PC-9 (cell line): ENCODE measurements at regions not wholly inside any gene's neighbourhood (a gene's known extent, or its start where the extent isn't known, plus 50 kb on each side); places are given as distances from the start of the nearest gene placed in this dataset.

Experiments
- BruUV-seq: library from RNA; stranded (reverse); fragments of 400-500 nt; replicated peaks from 2 replicates; lab custom pipeline; 2021; lab: Mats Ljungman, UMichigan
- CTCF ChIA-PET: fragments of 300-600 bp; sonication (Branson Sonifier 250); formaldehyde crosslinking; loops from one replicate; lab custom pipeline; 2022; ENCODE audit warnings: antibody characterized with exemption; lab: Charles Lee
- POLR2A ChIA-PET: fragments of 300-600 bp; sonication (Branson Sonifier 250); formaldehyde crosslinking; loops from one replicate; lab custom pipeline; 2022; ENCODE audit warnings: antibody characterized with exemption; ENCODE audit not compliant: unreplicated experiment; lab: Charles Lee
- DNase-seq, 2 experiments: peaks; one replicate each; pipeline versions ENCODE4 v3.0.0 to v3.0.0-alpha.2; 2015 to 2022; ENCODE audit warnings: mixed read lengths in 1 of 2
- H2AFZ ChIP-seq: fragments of 200-600 bp; sonication (generic); 2 replicates; pipeline ENCODE4 v1.8.1; 2017; ENCODE audit warnings: antibody characterized with exemption
- H3F3A ChIP-seq: fragments of 200-600 bp; sonication (generic); 2 replicates; pipeline ENCODE4 v1.8.1; 2017; ENCODE audit warnings: antibody characterized with exemption, mild to moderate bottlenecking, low read depth; ENCODE audit not compliant: insufficient read depth
- H3K27ac ChIP-seq: fragments of 200-600 bp; sonication (generic); 2 replicates; pipeline ENCODE4 v1.6.1; 2016; ENCODE audit warnings: mixed run types
- H3K27me3 ChIP-seq: fragments of 200-600 bp; sonication (generic); 2 replicates; pipeline ENCODE4 v1.6.1; 2016; ENCODE audit warnings: low read depth, mixed run types; ENCODE audit not compliant: insufficient read depth
- H3K36me3 ChIP-seq: fragments of 200-600 bp; sonication (generic); 2 replicates; pipeline ENCODE4 v1.6.1; 2016; ENCODE audit warnings: low read depth, mixed run types
- H3K4me1 ChIP-seq: fragments of 200-600 bp; sonication (generic); replicated peaks from 2 replicates; pipeline ENCODE4 v1.6.1; 2016; ENCODE audit warnings: mixed run types; ENCODE audit not compliant: insufficient read depth
- H3K4me2 ChIP-seq: fragments of 200-600 bp; sonication (generic); 2 replicates; pipeline ENCODE4 v1.6.1; 2017; ENCODE audit warnings: mixed run types
- H3K4me3 ChIP-seq: fragments of 200-600 bp; sonication (generic); 2 replicates; pipeline ENCODE4 v1.6.1; 2016; ENCODE audit warnings: mixed run types
- H3K79me2 ChIP-seq: fragments of 200-600 bp; sonication (generic); 2 replicates; pipeline ENCODE4 v1.6.1; 2017; ENCODE audit warnings: low read depth, mixed run types
- H3K9me2 ChIP-seq: fragments of 200-600 bp; sonication (generic); 2 replicates; pipeline ENCODE4 v1.8.1; 2017; ENCODE audit warnings: mild to moderate bottlenecking; ENCODE audit not compliant: insufficient read depth
- H3K9me3 ChIP-seq: fragments of 200-600 bp; sonication (generic); 2 replicates; pipeline ENCODE4 v1.8.1; 2016; ENCODE audit warnings: low read depth; ENCODE audit not compliant: insufficient read depth
- H4K20me1 ChIP-seq: fragments of 200-600 bp; sonication (generic); 2 replicates; pipeline ENCODE4 v1.8.1; 2017; ENCODE audit not compliant: insufficient read depth
- CTCF ChIP-seq: fragments of 200-600 bp; sonication (generic); conservative IDR thresholded peaks from 2 replicates; pipeline ENCODE4 v1.6.1; 2017; ENCODE audit warnings: mixed run types, antibody characterized with exemption, mild to moderate bottlenecking, moderate library complexity
- EZH2 ChIP-seq: fragments of 200-600 bp; sonication (generic); IDR thresholded peaks from 2 replicates; pipeline ENCODE4 v1.8.0; 2017; ENCODE audit warnings: antibody characterized with exemption, low read depth
- intact Hi-C: fragments of 100-400 bp; cut with micrococcal nuclease; formaldehyde crosslinking; loops from one replicate; pipeline ENCODE4 v1.10.0; 2022; ENCODE audit not compliant: unreplicated experiment

GRCh38 chr15:97679106-97679688 is 281.3 kb upstream of the ARRDC4 start:
- DNase-seq: no peak
- Histone ChIP-seq H4K20me1 (no peaks in the 10 kb centered on the region), H3K4me3 (no peak overlapping the region), H2AFZ (no peak overlapping the region), H3K9me2 (no peaks in the 10 kb centered on the region), H3K27me3 (peaks cover 2% of the 10 kb centered on the region; the same call in 1 of the 2 replicates), H3K9me3 (no peaks in the 10 kb centered on the region), H3F3A (no peaks in the 10 kb centered on the region), H3K27ac (no peak overlapping the region), H3K4me1 (no peaks in the 10 kb centered on the region), H3K79me2 (no peaks in the 10 kb centered on the region), H3K4me2 (no peak overlapping the region), H3K36me3 (no peaks in the 10 kb centered on the region)
- ChIA-PET CTCF (no interaction called here), POLR2A (no interaction called here)
- TF ChIP-seq CTCF: no peak
- no peak for TF ChIP-seq EZH2
- no TSS peak for BruUV-seq
- intact Hi-C loops: no loop called here

- no peak overlapping the region for H3K4me2 ChIP-seq
- no peak overlapping the region for H3K27ac ChIP-seq
- H3K79me2 ChIP-seq: no peaks in the 10 kb centered on the region
- H3K4me1 ChIP-seq: no peaks in the 10 kb centered on the region
- intact Hi-C loops: no loop called here
- H3K36me3 ChIP-seq: no peaks in the 10 kb centered on the region
- POLR2A ChIA-PET: interaction anchor here (0.6 kb wide), 1 partner anchor 1055 kb away, joined by 5 read pairs; no protein-coding TSS in a partner anchor
- no peaks in the 10 kb centered on the region for H4K20me1 ChIP-seq
- no peak for TF ChIP-seq CTCF
- TF ChIP-seq EZH2: no peak
- H2AFZ ChIP-seq: no peak overlapping the region
- no peak overlapping the region for H3K4me3 ChIP-seq
- CTCF ChIA-PET: no interaction called here
- no peak for DNase-seq
- H3K27me3 ChIP-seq: peaks cover 4% of the 10 kb centered on the region; the same call in 1 of the 2 replicates
- BruUV-seq: no TSS peak
- H3F3A ChIP-seq: no peaks in the 10 kb centered on the region
- no peaks in the 10 kb centered on the region for H3K9me3 ChIP-seq
- H3K9me2 ChIP-seq: no peaks in the 10 kb centered on the region
Measured at GRCh38 chr15:97680606-97681220, 279.8 kb upstream of the ARRDC4 start.

- CTCF ChIA-PET: no interaction called here
- Histone ChIP-seq H3F3A (no peaks in the 10 kb centered on the region), H3K27me3 (peaks cover 9% of the 10 kb centered on the region; the same call in 1 of the 2 replicates), H2AFZ (no peak overlapping the region), H3K36me3 (no peaks in the 10 kb centered on the region), H3K4me3 (no peak overlapping the region), H4K20me1 (no peaks in the 10 kb centered on the region), H3K79me2 (no peaks in the 10 kb centered on the region), H3K4me2 (no peak overlapping the region), H3K4me1 (no peaks in the 10 kb centered on the region), H3K9me3 (no peaks in the 10 kb centered on the region), H3K27ac (no peak overlapping the region), H3K9me2 (no peaks in the 10 kb centered on the region)
- DNase-seq: no peak
- TF ChIP-seq CTCF (no peak), EZH2 (no peak)
- intact Hi-C loops: no loop called here
- BruUV-seq: no TSS peak
- POLR2A ChIA-PET: no interaction called here
Measured at GRCh38 chr15:97683831-97684230, 276.7 kb upstream of the ARRDC4 start.
